Spleen (tissue), 11 donors: ENCODE measurements at regions not wholly inside any gene's neighbourhood (a gene's known extent, or its start where the extent isn't known, plus 50 kb on each side); places are given as distances from the start of the nearest gene placed in this dataset.

Experiments used
- DNase-seq: peaks from one replicate; pipeline ENCODE4 v3.0.0-alpha.2; 2020
- H3K27ac ChIP-seq, 8 donors: fragments of 200-600 bp; sonication (generic) in 7 of 8; 1 replicate in 4 of 8; 2 replicates in 4 of 8; pipeline versions ENCODE4 v1.5.0 to v1.8.0; 2016 to 2021; ENCODE audit warnings: inconsistent platforms in 4 of 8, mild to moderate bottlenecking in 4 of 8, moderate library complexity in 1 of 8
- H3K27me3 ChIP-seq, 7 donors: fragments of 200-600 bp; sonication (generic) in 6 of 7; replicated peaks in 1 of 7; 1 replicate in 4 of 7; 2 replicates in 3 of 7; pipeline versions ENCODE4 v1.5.0 to v1.8.0; 2016 to 2021; ENCODE audit warnings: inconsistent platforms in 3 of 7, mild to moderate bottlenecking in 1 of 7
- H3K36me3 ChIP-seq, 6 donors: fragments of 200-600 bp; sonication (generic) in 5 of 6; 1 replicate in 4 of 6; 2 replicates in 2 of 6; pipeline versions ENCODE4 v1.5.0 to v1.8.0; 2016 to 2021; ENCODE audit warnings: inconsistent platforms in 2 of 6
- H3K4me1 ChIP-seq, 6 donors: fragments of 200-600 bp; sonication (generic) in 5 of 6; 1 replicate in 3 of 6; 2 replicates in 3 of 6; pipeline versions ENCODE4 v1.5.0 to v1.8.0; 2016 to 2021; ENCODE audit warnings: inconsistent platforms in 3 of 6
- H3K4me3 ChIP-seq, 8 donors: fragments of 200-600 bp; sonication (generic) in 7 of 8; 1 replicate in 4 of 8; 2 replicates in 4 of 8; pipeline versions ENCODE4 v1.5.0 to v1.8.0; 2016 to 2021; ENCODE audit warnings: inconsistent platforms in 4 of 8, mild to moderate bottlenecking in 4 of 8, moderate library complexity in 2 of 8
- H3K9me3 ChIP-seq, 8 donors: fragments of 200-600 bp; sonication (generic) in 7 of 8; 1 replicate in 4 of 8; 2 replicates in 4 of 8; pipeline versions ENCODE4 v1.5.0 to v1.8.0; 2016 to 2021; ENCODE audit warnings: inconsistent platforms in 4 of 8
- POLR2A ChIP-seq, 3 donors: fragments of 450-650 bp; IDR thresholded peaks; one replicate each; pipeline ENCODE4 v1.5.1; 2017; ENCODE audit warnings: antibody characterized with exemption in 3 of 3, mild to moderate bottlenecking in 1 of 3
- POLR2AphosphoS5 ChIP-seq, 3 donors: sonication (generic); formaldehyde crosslinking; IDR thresholded peaks; one replicate each; pipeline ENCODE4 v1.5.1; 2017; ENCODE audit warnings: antibody characterized with exemption in 3 of 3
- WGBS, 5 donors: extraction: QIAGEN DNeasy Blood & Tissue Kit in 3 of 5; methylation state at CpG; one replicate each; pipeline versions ENCODE4 v1.1.5 to v1.1.7; 2013 to 2018; 5-methylcytosine and 5-hydroxymethylcytosine counted together
- intact Hi-C: fragments of 100-400 bp; cut with DNase I; formaldehyde crosslinking; loops from one replicate; pipeline ENCODE4 v1.15.0; 2023; ENCODE audit warnings: low total_unique reads
- TF ChIP-seq, protein P1 (sequence below), 11 experiments: fragments of 200-600 bp in 7 of 11; fragments of 450-650 bp in 4 of 11; sonication (generic) in 4 of 11; IDR thresholded peaks in 8 of 11; conservative IDR thresholded peaks in 3 of 11; 1 replicate in 7 of 11; 2 replicates in 4 of 11; pipeline versions ENCODE4 v1.4.0 to v1.8.0; 2016 to 2021; ENCODE audit warnings: antibody characterized with exemption in 11 of 11, inconsistent platforms in 4 of 11, mild to moderate bottlenecking in 1 of 11
- donor health status: healthy with polysubstance abuse.
- donor health status: DM: no; HTN: no; CAD: no; lungs with moderate emphysema.
- donor health status: DM: no; HTN: no; CAD: no.
- donor health status: Bipolar disorder and iron deficiency.
- donor health status: healthy.
- donor health status: DM: no; HTN: no; CAD: no.
- donor health status: DM: yes; HTN: yes; CAD: no.

DNA sequence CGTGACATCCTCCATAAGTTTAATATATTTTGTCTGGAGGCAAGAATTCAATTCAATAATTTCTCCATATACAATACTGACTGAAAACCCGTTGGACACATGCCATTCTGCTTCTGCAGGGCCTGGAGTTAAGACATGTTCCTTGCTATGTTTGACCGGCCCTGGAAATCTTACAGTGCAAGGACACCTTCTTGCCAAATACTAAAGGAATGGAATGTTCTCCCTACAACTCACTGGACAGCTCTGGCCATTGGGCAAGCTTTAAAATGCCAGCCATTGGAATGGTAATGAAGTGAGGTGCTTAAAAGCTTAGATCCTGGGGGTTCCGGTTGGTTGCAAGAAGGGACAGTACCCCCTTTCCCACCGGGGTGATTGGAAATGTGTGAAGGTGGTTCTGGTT lies 329.8 kb upstream of the PROK2 start:
- TF ChIP-seq, protein P1, sequence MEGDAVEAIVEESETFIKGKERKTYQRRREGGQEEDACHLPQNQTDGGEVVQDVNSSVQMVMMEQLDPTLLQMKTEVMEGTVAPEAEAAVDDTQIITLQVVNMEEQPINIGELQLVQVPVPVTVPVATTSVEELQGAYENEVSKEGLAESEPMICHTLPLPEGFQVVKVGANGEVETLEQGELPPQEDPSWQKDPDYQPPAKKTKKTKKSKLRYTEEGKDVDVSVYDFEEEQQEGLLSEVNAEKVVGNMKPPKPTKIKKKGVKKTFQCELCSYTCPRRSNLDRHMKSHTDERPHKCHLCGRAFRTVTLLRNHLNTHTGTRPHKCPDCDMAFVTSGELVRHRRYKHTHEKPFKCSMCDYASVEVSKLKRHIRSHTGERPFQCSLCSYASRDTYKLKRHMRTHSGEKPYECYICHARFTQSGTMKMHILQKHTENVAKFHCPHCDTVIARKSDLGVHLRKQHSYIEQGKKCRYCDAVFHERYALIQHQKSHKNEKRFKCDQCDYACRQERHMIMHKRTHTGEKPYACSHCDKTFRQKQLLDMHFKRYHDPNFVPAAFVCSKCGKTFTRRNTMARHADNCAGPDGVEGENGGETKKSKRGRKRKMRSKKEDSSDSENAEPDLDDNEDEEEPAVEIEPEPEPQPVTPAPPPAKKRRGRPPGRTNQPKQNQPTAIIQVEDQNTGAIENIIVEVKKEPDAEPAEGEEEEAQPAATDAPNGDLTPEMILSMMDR (IDR thresholded peaks at IDR 0.05 in 8 of 11, conservative IDR thresholded peaks at IDR 0.05 in 3 of 11): no peak
- TF ChIP-seq POLR2A (IDR thresholded peaks at IDR 0.05) (no peak), POLR2AphosphoS5 (IDR thresholded peaks at IDR 0.05) (no peak)
- intact Hi-C loops: no loop called here
- WGBS, 5 donors: 68 to 77% (median 74%) methylated on average over 5 of the region's 5 CpGs

DNA sequence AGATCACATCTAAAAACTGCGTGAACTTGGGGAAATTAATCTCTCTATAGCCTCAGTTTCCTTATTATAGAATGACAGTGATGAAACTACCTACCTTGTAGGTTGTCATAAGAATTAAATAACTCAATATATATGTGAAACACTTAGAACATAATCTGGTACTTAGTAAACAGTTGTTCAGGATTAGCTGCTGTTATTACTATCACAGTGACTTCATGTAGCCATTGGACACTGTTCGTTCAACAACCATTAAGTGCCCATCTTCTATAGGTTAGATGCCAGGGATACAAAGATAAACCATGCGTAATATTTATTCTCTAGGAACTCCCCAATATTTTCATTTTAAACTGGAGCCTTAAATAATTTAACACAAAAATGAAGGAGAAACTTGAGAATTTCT lies 329.0 kb upstream of the PROK2 start:
- no peaks in the 10 kb centered on the region for H3K27me3 ChIP-seq
- no peaks in the 10 kb centered on the region for H3K9me3 ChIP-seq
- intact Hi-C loops: no loop called here
- TF ChIP-seq POLR2A (IDR thresholded peaks at IDR 0.05) (no peak), POLR2AphosphoS5 (IDR thresholded peaks at IDR 0.05) (no peak)
- TF ChIP-seq, protein P1 (IDR thresholded peaks at IDR 0.05 in 8 of 11, conservative IDR thresholded peaks at IDR 0.05 in 3 of 11): no peak
- 91 to 99% (median 97%) methylated on average over 3 of the region's 3 CpGs for WGBS, 5 donors
- H3K27ac ChIP-seq: no peak overlapping the region
- DNase-seq: no peak
- no peaks in the 10 kb centered on the region for H3K4me1 ChIP-seq
- no peaks in the 10 kb centered on the region for H3K36me3 ChIP-seq
- no peak overlapping the region for H3K4me3 ChIP-seq

More for the DNA sequence above, 329.8 kb upstream of the PROK2 start:
- no peak overlapping the region for H3K4me3 ChIP-seq
- H3K27ac ChIP-seq: no peak overlapping the region
- H3K4me1 ChIP-seq: no peaks in the 10 kb centered on the region
- no peaks in the 10 kb centered on the region for H3K36me3 ChIP-seq
- no peaks in the 10 kb centered on the region for H3K9me3 ChIP-seq
- no peak for DNase-seq
- no peaks in the 10 kb centered on the region for H3K27me3 ChIP-seq

DNA sequence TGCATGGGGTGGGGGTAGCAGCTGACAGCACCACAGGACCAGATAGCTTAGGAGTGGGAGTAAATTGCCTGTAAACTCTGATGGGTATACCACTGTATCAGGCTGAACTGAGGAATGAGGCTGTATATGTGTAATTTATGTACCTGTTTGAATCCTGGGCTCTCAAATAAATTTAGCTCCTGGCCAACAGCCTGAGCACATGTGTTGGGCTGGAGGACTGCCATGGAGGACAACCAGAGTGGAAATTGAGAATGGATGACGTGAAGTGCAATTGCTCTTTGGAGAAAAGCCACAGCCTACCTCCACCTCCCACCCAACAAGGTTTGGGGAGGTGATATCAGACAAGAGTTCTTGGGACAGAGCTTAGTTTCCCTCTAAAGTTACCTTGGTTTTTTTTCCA lies 328.6 kb upstream of the PROK2 start:
- Histone ChIP-seq H3K4me3 (no peak overlapping the region), H3K27me3 (no peaks in the 10 kb centered on the region), H3K27ac (no peak overlapping the region), H3K9me3 (no peaks in the 10 kb centered on the region), H3K36me3 (no peaks in the 10 kb centered on the region), H3K4me1 (no peaks in the 10 kb centered on the region)
- TF ChIP-seq POLR2A (IDR thresholded peaks at IDR 0.05) (no peak), POLR2AphosphoS5 (IDR thresholded peaks at IDR 0.05) (no peak)
- TF ChIP-seq, protein P1 (IDR thresholded peaks at IDR 0.05 in 8 of 11, conservative IDR thresholded peaks at IDR 0.05 in 3 of 11): no peak
- 75 to 96% (median 89%) methylated on average over 1 of the region's 1 CpG for WGBS, 5 donors
- DNase-seq: no peak
- intact Hi-C loops: no loop called here

DNA sequence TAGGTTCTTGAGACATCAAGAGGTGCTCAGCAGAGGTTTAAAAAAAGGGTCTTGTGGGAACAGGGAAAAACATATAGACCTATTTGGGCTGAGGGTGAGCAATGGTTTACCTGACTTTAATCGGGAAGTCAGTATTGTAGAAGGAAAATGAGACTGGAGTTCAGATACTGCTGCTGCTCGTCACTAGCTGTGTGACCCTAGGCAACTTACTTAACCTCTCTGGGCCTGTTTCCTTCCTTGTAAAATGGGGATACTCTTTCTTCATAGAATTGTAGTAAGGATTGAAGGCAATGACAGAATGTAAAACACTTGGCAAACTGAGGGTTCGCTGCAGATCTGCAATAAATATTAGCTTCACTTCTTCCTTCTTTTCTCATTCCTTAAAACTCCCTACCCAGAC lies 327.5 kb upstream of the PROK2 start:
- no peak for TF ChIP-seq POLR2AphosphoS5 (IDR thresholded peaks at IDR 0.05)
- TF ChIP-seq, protein P1 (IDR thresholded peaks at IDR 0.05 in 8 of 11, conservative IDR thresholded peaks at IDR 0.05 in 3 of 11): no peak
- TF ChIP-seq POLR2A (IDR thresholded peaks at IDR 0.05): no peak
- H3K4me3 ChIP-seq: no peak overlapping the region
- no peaks in the 10 kb centered on the region for H3K36me3 ChIP-seq
- H3K9me3 ChIP-seq: no peaks in the 10 kb centered on the region
- DNase-seq: no peak
- intact Hi-C loops: no loop called here
- H3K27ac ChIP-seq: no peak overlapping the region
- 75 to 97% (median 87%) methylated on average over 3 of the region's 3 CpGs for WGBS, 5 donors
- no peaks in the 10 kb centered on the region for H3K27me3 ChIP-seq
- H3K4me1 ChIP-seq: no peaks in the 10 kb centered on the region
